ENCODE measurements at regions not wholly inside any gene's neighbourhood (a gene's known extent, or its start where the extent isn't known, plus 50 kb on each side); places are given as distances from the start of the nearest gene placed in this dataset.

DNA sequence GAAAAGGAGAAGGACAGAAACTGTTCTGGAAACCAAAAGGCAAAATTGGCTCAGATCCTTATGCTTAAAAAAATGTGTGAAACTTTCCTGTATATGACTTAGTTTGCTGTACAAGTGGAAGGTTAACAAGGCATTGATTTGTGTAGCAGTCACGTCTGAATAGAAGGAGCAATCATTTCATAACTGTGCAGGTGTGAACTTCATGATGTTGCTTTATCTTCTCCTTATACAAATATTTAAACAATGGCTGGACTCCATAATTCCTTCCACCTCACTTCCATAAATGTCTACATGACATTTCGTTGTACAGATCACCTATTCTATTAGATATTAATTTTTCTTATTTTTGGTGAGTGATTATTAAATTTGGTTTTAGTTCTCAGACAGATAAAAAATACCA, 382.7 kb upstream of the NPAP1 start:
- no peak for TF ChIP-seq EP300 (IDR thresholded peaks at IDR 0.05)
- TF ChIP-seq POLR2A (IDR thresholded peaks at IDR 0.05), result no peak
- TF ChIP-seq, protein P1, sequence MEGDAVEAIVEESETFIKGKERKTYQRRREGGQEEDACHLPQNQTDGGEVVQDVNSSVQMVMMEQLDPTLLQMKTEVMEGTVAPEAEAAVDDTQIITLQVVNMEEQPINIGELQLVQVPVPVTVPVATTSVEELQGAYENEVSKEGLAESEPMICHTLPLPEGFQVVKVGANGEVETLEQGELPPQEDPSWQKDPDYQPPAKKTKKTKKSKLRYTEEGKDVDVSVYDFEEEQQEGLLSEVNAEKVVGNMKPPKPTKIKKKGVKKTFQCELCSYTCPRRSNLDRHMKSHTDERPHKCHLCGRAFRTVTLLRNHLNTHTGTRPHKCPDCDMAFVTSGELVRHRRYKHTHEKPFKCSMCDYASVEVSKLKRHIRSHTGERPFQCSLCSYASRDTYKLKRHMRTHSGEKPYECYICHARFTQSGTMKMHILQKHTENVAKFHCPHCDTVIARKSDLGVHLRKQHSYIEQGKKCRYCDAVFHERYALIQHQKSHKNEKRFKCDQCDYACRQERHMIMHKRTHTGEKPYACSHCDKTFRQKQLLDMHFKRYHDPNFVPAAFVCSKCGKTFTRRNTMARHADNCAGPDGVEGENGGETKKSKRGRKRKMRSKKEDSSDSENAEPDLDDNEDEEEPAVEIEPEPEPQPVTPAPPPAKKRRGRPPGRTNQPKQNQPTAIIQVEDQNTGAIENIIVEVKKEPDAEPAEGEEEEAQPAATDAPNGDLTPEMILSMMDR (IDR thresholded peaks at IDR 0.05), result no peak
